Heart left ventricle (tissue), 13 donors: ENCODE measurements at regions not wholly inside any gene's neighbourhood (a gene's known extent, or its start where the extent isn't known, plus 50 kb on each side); places are given as distances from the start of the nearest gene placed in this dataset.

Experiments used
- POLR2A ChIP-seq, 2 donors: fragments of 450-650 bp; IDR thresholded peaks; one replicate each; pipeline ENCODE4 v1.6.1; 2017; ENCODE audit warnings: antibody characterized with exemption in 2 of 2, mild to moderate bottlenecking in 2 of 2, moderate library complexity in 2 of 2
- TF ChIP-seq, protein P1 (sequence below), 12 donors: fragments of 200-600 bp; sonication (generic) in 4 of 12; IDR thresholded peaks; one replicate each; pipeline versions ENCODE4 v1.5.0 to v1.8.0; 2018 to 2022; ENCODE audit warnings: antibody characterized with exemption in 12 of 12, mild to moderate bottlenecking in 5 of 12
- donor health status: ischemic (EF 13 %, LVEDD 7.1; RV severe dilation, severe dysfunction).
- donor health status: DM: no; HTN: yes; CAD: no.
- donor health status: DM: no; HTN: no; CAD: no.
- donor health status: ischemic (EF 25% LVEDD 6.9; RV normal size, moderate dysfunction).
- donor health status: ischemic (EF 25% LVEDD 5.7; RV mildly dilated, moderate dysfunction).
- donor health status: ischemic (EF 35%, LVEDD 5.7; RV mildly dilated, moderate dysfunction).
- donor health status: nonischemic (EF 11% LVEDD 7.7; RV severe dilation, severe dysfunction).
- donor health status: DM: yes; HTN: yes; CAD: no.
- donor health status: PGD.
- donor health status: ischemic (EF 29% LVEDD 5.4; RV normal size, mild dysfunction).
- donor health status: nonischemic (EF 23%, LVEDD 6.1; RV moderate dilation, normal function).

GRCh38 chr6:18820725-18821124 is 433.6 kb downstream of the RNF144B start:
- TF ChIP-seq POLR2A (IDR thresholded peaks at IDR 0.05), result no peak
- TF ChIP-seq, protein P1, sequence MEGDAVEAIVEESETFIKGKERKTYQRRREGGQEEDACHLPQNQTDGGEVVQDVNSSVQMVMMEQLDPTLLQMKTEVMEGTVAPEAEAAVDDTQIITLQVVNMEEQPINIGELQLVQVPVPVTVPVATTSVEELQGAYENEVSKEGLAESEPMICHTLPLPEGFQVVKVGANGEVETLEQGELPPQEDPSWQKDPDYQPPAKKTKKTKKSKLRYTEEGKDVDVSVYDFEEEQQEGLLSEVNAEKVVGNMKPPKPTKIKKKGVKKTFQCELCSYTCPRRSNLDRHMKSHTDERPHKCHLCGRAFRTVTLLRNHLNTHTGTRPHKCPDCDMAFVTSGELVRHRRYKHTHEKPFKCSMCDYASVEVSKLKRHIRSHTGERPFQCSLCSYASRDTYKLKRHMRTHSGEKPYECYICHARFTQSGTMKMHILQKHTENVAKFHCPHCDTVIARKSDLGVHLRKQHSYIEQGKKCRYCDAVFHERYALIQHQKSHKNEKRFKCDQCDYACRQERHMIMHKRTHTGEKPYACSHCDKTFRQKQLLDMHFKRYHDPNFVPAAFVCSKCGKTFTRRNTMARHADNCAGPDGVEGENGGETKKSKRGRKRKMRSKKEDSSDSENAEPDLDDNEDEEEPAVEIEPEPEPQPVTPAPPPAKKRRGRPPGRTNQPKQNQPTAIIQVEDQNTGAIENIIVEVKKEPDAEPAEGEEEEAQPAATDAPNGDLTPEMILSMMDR (IDR thresholded peaks at IDR 0.05), result no peak
